ENCODE measurements at regions not wholly inside any gene's neighbourhood (a gene's known extent, or its start where the extent isn't known, plus 50 kb on each side); places are given as distances from the start of the nearest gene placed in this dataset.
A peak's percentile ranks its signal among the peaks of the same experiment; 100 is the strongest.

- Histone ChIP-seq H3K27ac (ENCODE audit: low read depth in 2 of 2, low read length in 2 of 2) (no peak overlapping the region), H3K9ac (ENCODE audit: low read length in 3 of 3) (no peak overlapping the region), H3K27me3 (ENCODE audit: control insufficient read depth, insufficient read depth, low read length) (no peaks in the 10 kb centered on the region), H3K4me1 (ENCODE audit: control insufficient read depth in 2 of 3, insufficient read depth in 2 of 3, low read depth in 1 of 3, low read length in 3 of 3) (no peaks in the 10 kb centered on the region), H3K36me3 (ENCODE audit: control insufficient read depth in 2 of 3, insufficient read depth in 3 of 3, low read length in 3 of 3) (no peaks in the 10 kb centered on the region), H3K9me3 (ENCODE audit: control insufficient read depth in 2 of 3, insufficient read depth in 1 of 3, low read length in 3 of 3) (no peaks in the 10 kb centered on the region), H3K4me3 (ENCODE audit: low read length in 3 of 3) (no peak overlapping the region)
- DNase-seq (no peak), FAIRE-seq (no peak)
- intact Hi-C loops (cut with DNase I): no loop called here
- no peak for TF ChIP-seq CTCF (IDR thresholded peaks at IDR 0.05; ENCODE audit: borderline replicate concordance, extremely low read depth, insufficient read depth)
These were observed 297.4 kb downstream of the CETN3 start for GRCh38 chr5:90112033-90112692.

GRCh38 chr5:90111364-90112032 lies 298.1 kb downstream of the CETN3 start:
- Histone ChIP-seq H3K27me3 (ENCODE audit: control insufficient read depth, insufficient read depth, low read length) (no peaks in the 10 kb centered on the region), H3K4me1 (ENCODE audit: control insufficient read depth in 2 of 3, insufficient read depth in 2 of 3, low read depth in 1 of 3, low read length in 3 of 3) (no peaks in the 10 kb centered on the region), H3K9ac (ENCODE audit: low read length in 3 of 3) (no peak overlapping the region), H3K9me3 (ENCODE audit: control insufficient read depth in 2 of 3, insufficient read depth in 1 of 3, low read length in 3 of 3) (no peaks in the 10 kb centered on the region), H3K4me3 (ENCODE audit: low read length in 3 of 3) (no peak overlapping the region), H3K36me3 (ENCODE audit: control insufficient read depth in 2 of 3, insufficient read depth in 3 of 3, low read length in 3 of 3) (no peaks in the 10 kb centered on the region), H3K27ac (ENCODE audit: low read depth in 2 of 2, low read length in 2 of 2) (no peak overlapping the region)
- FAIRE-seq (no peak), DNase-seq (peak in 1 of 5 donors; percentile 10)
- intact Hi-C loops (cut with DNase I): no loop called here
- TF ChIP-seq CTCF (IDR thresholded peaks at IDR 0.05; ENCODE audit: borderline replicate concordance, extremely low read depth, insufficient read depth): no peak

GRCh38 chr5:90109285-90109684 lies 300.3 kb downstream of the CETN3 start:
- no peaks in the 10 kb centered on the region for H3K4me1 ChIP-seq (ENCODE audit: control insufficient read depth in 2 of 3, insufficient read depth in 2 of 3, low read depth in 1 of 3, low read length in 3 of 3)

More at GRCh38 chr5:90109285-90109684, 300.3 kb downstream of the CETN3 start:
- no peak for TF ChIP-seq CTCF (IDR thresholded peaks at IDR 0.05; ENCODE audit: borderline replicate concordance, extremely low read depth, insufficient read depth)
- intact Hi-C loops (cut with DNase I): no loop called here
- no peak overlapping the region for H3K9ac ChIP-seq (ENCODE audit: low read length in 3 of 3)
- no peaks in the 10 kb centered on the region for H3K36me3 ChIP-seq (ENCODE audit: control insufficient read depth in 2 of 3, insufficient read depth in 3 of 3, low read length in 3 of 3)
- H3K9me3 ChIP-seq (ENCODE audit: control insufficient read depth in 2 of 3, insufficient read depth in 1 of 3, low read length in 3 of 3): no peaks in the 10 kb centered on the region
- no peak overlapping the region for H3K27ac ChIP-seq (ENCODE audit: low read depth in 2 of 2, low read length in 2 of 2)
- H3K4me3 ChIP-seq (ENCODE audit: low read length in 3 of 3): no peak overlapping the region
- FAIRE-seq (no peak), DNase-seq (no peak)
- H3K27me3 ChIP-seq (ENCODE audit: control insufficient read depth, insufficient read depth, low read length): no peaks in the 10 kb centered on the region
